ENCODE measurements at regions not wholly inside any gene's neighbourhood (a gene's known extent, or its start where the extent isn't known, plus 50 kb on each side); places are given as distances from the start of the nearest gene placed in this dataset.
A peak's percentile ranks its signal among the peaks of the same experiment; 100 is the strongest.

- H3K27ac Mint-ChIP-seq = no peak overlapping the region
- DNase-seq (no peak), ATAC-seq (replicated peaks in 1 of 2) (no peak)
- peaks cover 2 to 7% of the 10 kb centered on the region in 2 donors for H3K9me3 Mint-ChIP-seq
- no peak overlapping the region for H3K4me3 Mint-ChIP-seq
- H3K27me3 Mint-ChIP-seq (ENCODE audit: low read depth) = no peaks in the 10 kb centered on the region
- H3K4me1 Mint-ChIP-seq (ENCODE audit: low read depth) = no peaks in the 10 kb centered on the region
- no peaks in the 10 kb centered on the region for H3K36me3 Mint-ChIP-seq (ENCODE audit: insufficient read depth in 2 of 2)
Observed at GRCh38 chr14:53444677-53445312, 291.7 kb upstream of the DDHD1 start.

- Mint-ChIP-seq H3K36me3 (ENCODE audit: insufficient read depth in 2 of 2) (no peaks in the 10 kb centered on the region), H3K9me3 (peaks cover 4 to 11% of the 10 kb centered on the region in 2 donors), H3K27ac (no peak overlapping the region), H3K4me3 (no peak overlapping the region), H3K27me3 (ENCODE audit: low read depth) (no peaks in the 10 kb centered on the region), H3K4me1 (ENCODE audit: low read depth) (no peaks in the 10 kb centered on the region)
- no peak for ATAC-seq (replicated peaks in 1 of 2)
- DNase-seq = no peak
Observed at GRCh38 chr14:53441789-53442188, 288.7 kb upstream of the DDHD1 start.

DNA sequence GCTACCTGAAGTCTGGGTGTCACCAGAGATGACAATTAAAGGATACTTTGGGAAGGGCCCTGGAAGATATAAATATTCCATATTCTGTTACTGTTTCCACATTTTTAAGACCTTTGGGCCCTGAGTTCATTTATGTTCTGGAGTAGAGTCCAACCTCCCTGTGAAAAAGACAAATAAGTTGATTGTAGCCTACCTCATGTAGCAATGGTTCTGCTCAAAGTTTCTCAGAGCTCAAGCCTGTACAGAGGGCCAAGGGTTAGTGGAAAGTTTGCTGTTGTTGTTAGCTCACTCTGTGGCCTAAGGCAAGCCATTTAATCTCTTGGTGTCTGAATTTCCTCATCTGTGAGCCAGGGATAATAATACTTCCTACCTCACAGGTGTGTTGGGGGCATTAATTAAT is 284.7 kb upstream of the DDHD1 start:
- no peaks in the 10 kb centered on the region for H3K27me3 Mint-ChIP-seq (ENCODE audit: low read depth)
- peaks cover 4% of the 10 kb centered on the region in 2 donors for H3K9me3 Mint-ChIP-seq
- no peak overlapping the region for H3K27ac Mint-ChIP-seq
- no peak overlapping the region for H3K4me3 Mint-ChIP-seq
- H3K4me1 Mint-ChIP-seq (ENCODE audit: low read depth) = no peaks in the 10 kb centered on the region
- DNase-seq (no peak), ATAC-seq (replicated peaks in 1 of 2) (no peak)
- H3K36me3 Mint-ChIP-seq (ENCODE audit: insufficient read depth in 2 of 2) = no peaks in the 10 kb centered on the region

- no peaks in the 10 kb centered on the region for H3K36me3 Mint-ChIP-seq (ENCODE audit: insufficient read depth in 2 of 2)
- no peak overlapping the region for H3K27ac Mint-ChIP-seq
- no peak overlapping the region for H3K4me3 Mint-ChIP-seq
- peaks cover 0 to 4% of the 10 kb centered on the region in 2 donors for H3K9me3 Mint-ChIP-seq
- no peak for DNase-seq
- H3K27me3 Mint-ChIP-seq (ENCODE audit: low read depth) = no peaks in the 10 kb centered on the region
- H3K4me1 Mint-ChIP-seq (ENCODE audit: low read depth) = no peaks in the 10 kb centered on the region
- ATAC-seq (replicated peaks in 1 of 2) = peak in 1 of 2 donors; percentile 39
Observed at GRCh38 chr14:53432378-53432802, 279.3 kb upstream of the DDHD1 start.

DNA sequence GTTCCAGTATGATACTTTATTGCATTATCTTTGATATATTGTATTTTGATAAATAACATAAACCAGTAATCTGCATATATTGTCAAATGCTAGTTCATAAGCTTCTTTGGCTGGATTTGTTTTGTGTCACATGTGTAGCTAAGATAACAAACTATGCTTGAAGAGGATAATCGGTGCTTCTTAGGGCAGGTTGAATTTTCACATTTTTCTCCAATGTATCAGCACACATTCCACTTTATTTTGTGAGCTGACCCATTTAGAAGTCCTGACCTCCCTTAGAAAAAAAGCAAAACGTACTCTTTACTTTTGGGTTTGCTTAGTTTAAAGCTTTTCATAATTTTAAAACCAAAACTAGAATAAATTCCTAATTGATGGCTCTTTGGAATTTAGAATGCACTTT is 277.7 kb upstream of the DDHD1 start:
- H3K36me3 Mint-ChIP-seq (ENCODE audit: insufficient read depth in 2 of 2) = peaks cover 0 to 5% of the 10 kb centered on the region in 2 donors
- DNase-seq = no peak
- no peak overlapping the region for H3K27ac Mint-ChIP-seq
- H3K4me1 Mint-ChIP-seq (ENCODE audit: low read depth) = no peaks in the 10 kb centered on the region
- H3K9me3 Mint-ChIP-seq = peaks cover 4 to 10% of the 10 kb centered on the region in 2 donors
- ATAC-seq (replicated peaks in 1 of 2) = no peak
- no peak overlapping the region for H3K4me3 Mint-ChIP-seq
- H3K27me3 Mint-ChIP-seq (ENCODE audit: low read depth) = no peaks in the 10 kb centered on the region

- H3K36me3 Mint-ChIP-seq (ENCODE audit: insufficient read depth in 2 of 2) = peaks cover 4% of the 10 kb centered on the region in 2 donors
- no peaks in the 10 kb centered on the region for H3K4me1 Mint-ChIP-seq (ENCODE audit: low read depth)
- no peak for DNase-seq
- H3K27ac Mint-ChIP-seq = no peak overlapping the region
- no peaks in the 10 kb centered on the region for H3K27me3 Mint-ChIP-seq (ENCODE audit: low read depth)
- H3K9me3 Mint-ChIP-seq = peaks cover 6 to 8% of the 10 kb centered on the region in 2 donors
- no peak for ATAC-seq (replicated peaks in 1 of 2)
- H3K4me3 Mint-ChIP-seq = no peak overlapping the region
Observed at GRCh38 chr14:53412819-53413675, 259.9 kb upstream of the DDHD1 start.

DNA sequence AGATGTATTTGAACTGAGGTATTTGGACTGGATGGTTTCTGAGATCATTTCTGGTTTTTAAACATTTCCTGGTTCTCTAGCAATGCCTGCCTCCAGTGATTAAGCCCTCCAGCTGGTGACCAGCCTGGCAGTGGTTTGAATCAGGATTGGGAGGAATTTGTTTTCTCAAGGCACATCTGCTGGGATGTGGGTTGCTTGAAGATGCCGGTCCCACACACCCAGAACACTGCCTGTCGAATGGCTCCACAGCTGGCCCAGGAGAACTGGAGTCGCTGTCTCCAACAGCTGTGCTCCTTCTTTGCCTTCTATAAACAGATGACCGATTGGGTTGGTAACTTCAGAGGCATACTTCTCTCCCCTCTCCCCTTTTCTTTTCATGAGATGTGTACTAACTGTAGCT is 258.0 kb upstream of the DDHD1 start:
- Mint-ChIP-seq H3K4me3 (no peak overlapping the region), H3K27ac (no peak overlapping the region), H3K4me1 (ENCODE audit: low read depth) (no peaks in the 10 kb centered on the region), H3K9me3 (no peaks in the 10 kb centered on the region), H3K36me3 (ENCODE audit: insufficient read depth in 2 of 2) (no peaks in the 10 kb centered on the region), H3K27me3 (ENCODE audit: low read depth) (no peaks in the 10 kb centered on the region)
- DNase-seq (no peak), ATAC-seq (replicated peaks in 1 of 2) (no peak)

- Mint-ChIP-seq H3K36me3 (ENCODE audit: insufficient read depth in 2 of 2) (no peaks in the 10 kb centered on the region), H3K9me3 (no peaks in the 10 kb centered on the region), H3K4me1 (ENCODE audit: low read depth) (no peaks in the 10 kb centered on the region), H3K27me3 (ENCODE audit: low read depth) (no peaks in the 10 kb centered on the region), H3K27ac (no peak overlapping the region), H3K4me3 (no peak overlapping the region)
- DNase-seq (no peak), ATAC-seq (replicated peaks in 1 of 2) (no peak)
Observed at GRCh38 chr14:53409969-53410368, 256.8 kb upstream of the DDHD1 start.

DNA sequence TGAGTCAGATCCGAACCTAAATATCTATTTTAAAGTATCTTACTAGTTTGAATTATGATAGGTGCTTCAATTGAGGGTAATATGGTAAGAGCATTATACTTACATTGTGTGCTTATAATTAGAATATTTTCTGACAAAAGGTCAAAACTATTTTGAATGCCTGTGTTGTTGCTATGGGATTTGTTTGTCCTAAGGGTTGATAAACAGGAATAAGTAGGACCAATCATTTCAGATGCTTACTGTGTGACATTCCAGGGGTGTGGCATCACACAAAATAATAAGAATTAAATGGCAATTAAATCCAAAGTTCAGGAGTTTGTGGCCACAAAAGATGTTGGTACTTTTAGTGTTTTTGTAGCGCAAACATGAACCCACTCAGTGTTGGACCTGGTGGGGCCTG is 256.2 kb upstream of the DDHD1 start:
- Mint-ChIP-seq H3K27me3 (ENCODE audit: low read depth) (no peaks in the 10 kb centered on the region), H3K4me3 (no peak overlapping the region), H3K36me3 (ENCODE audit: insufficient read depth in 2 of 2) (no peaks in the 10 kb centered on the region), H3K27ac (no peak overlapping the region), H3K9me3 (no peaks in the 10 kb centered on the region), H3K4me1 (ENCODE audit: low read depth) (no peaks in the 10 kb centered on the region)
- no peak for ATAC-seq (replicated peaks in 1 of 2)
- DNase-seq = no peak

GRCh38 chr14:53408175-53408879 is 255.2 kb upstream of the DDHD1 start:
- Mint-ChIP-seq H3K4me1 (ENCODE audit: low read depth) (no peaks in the 10 kb centered on the region), H3K27me3 (ENCODE audit: low read depth) (no peaks in the 10 kb centered on the region), H3K9me3 (no peaks in the 10 kb centered on the region), H3K4me3 (no peak overlapping the region), H3K27ac (no peak overlapping the region), H3K36me3 (ENCODE audit: insufficient read depth in 2 of 2) (no peaks in the 10 kb centered on the region)
- no peak for ATAC-seq (replicated peaks in 1 of 2)
- no peak for DNase-seq

GRCh38 chr14:53406519-53406918 is 253.4 kb upstream of the DDHD1 start:
- ATAC-seq (replicated peaks in 1 of 2) (no peak), DNase-seq (no peak)
- Mint-ChIP-seq H3K36me3 (ENCODE audit: insufficient read depth in 2 of 2) (no peaks in the 10 kb centered on the region), H3K9me3 (no peaks in the 10 kb centered on the region), H3K27me3 (ENCODE audit: low read depth) (no peaks in the 10 kb centered on the region), H3K4me3 (no peak overlapping the region), H3K27ac (no peak overlapping the region), H3K4me1 (ENCODE audit: low read depth) (no peaks in the 10 kb centered on the region)

DNA sequence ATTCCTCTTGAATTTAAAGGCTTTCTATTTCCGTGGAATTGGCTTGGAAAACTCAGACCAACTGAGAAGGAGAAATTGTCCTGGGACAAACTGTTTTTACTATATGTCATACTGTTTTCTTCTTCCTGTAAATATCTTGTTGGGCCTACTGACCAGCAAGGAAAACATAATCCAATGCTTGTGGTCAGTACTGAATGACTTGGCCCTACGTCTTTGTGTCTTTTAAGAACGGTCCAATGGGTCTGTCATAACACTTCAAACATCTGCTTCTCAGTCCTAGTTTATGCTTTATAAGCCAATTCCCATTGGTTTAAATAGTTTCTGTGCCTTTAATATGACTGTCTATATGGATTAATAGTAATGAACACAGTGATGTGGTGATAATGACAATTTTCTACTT is 248.5 kb upstream of the DDHD1 start:
- Mint-ChIP-seq H3K9me3 (peaks cover 0 to 3% of the 10 kb centered on the region in 2 donors), H3K4me3 (no peak overlapping the region), H3K4me1 (ENCODE audit: low read depth) (no peaks in the 10 kb centered on the region), H3K27me3 (ENCODE audit: low read depth) (no peaks in the 10 kb centered on the region), H3K36me3 (ENCODE audit: insufficient read depth in 2 of 2) (peaks cover 0 to 1% of the 10 kb centered on the region in 2 donors), H3K27ac (no peak overlapping the region)
- DNase-seq (no peak), ATAC-seq (replicated peaks in 1 of 2) (no peak)

DNA sequence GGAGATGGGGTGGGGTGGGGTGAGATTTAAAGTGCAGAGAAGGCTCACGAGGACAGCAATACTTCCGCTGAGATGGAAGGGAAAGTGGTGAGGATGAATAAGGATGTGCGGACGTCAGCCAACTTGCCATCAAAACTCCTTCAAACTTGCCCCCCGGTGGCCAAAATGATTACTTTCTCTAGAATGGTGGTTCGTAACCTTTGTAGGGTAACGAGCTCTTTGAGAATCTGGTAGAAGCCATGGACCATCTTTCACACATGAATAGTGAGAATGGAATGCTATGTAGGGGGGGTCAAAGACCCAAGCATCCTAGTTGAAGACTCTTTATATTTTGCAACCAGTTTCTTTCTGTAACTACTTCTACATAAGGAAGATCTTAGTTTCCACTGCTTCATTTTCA is 245.9 kb upstream of the DDHD1 start:
- Mint-ChIP-seq H3K9me3 (peaks cover 3 to 6% of the 10 kb centered on the region in 2 donors), H3K27ac (no peak overlapping the region), H3K4me1 (ENCODE audit: low read depth) (no peaks in the 10 kb centered on the region), H3K36me3 (ENCODE audit: insufficient read depth in 2 of 2) (peaks cover 3 to 7% of the 10 kb centered on the region in 2 donors), H3K4me3 (no peak overlapping the region), H3K27me3 (ENCODE audit: low read depth) (no peaks in the 10 kb centered on the region)
- no peak for ATAC-seq (replicated peaks in 1 of 2)
- DNase-seq = peak in 1 of 2 donors; percentile 1
